Stimulated activated CD4-positive, alpha-beta T cell treated with anti-CD3 and anti-CD28 coated beads, Interleukin-4, amount 100 ng/mL, for 4 hours (primary cell): ENCODE measurements at regions not wholly inside any gene's neighbourhood (a gene's known extent, or its start where the extent isn't known, plus 50 kb on each side); places are given as distances from the start of the nearest gene placed in this dataset.

Source experiments
- DNase-seq, 2 experiments: peaks; one replicate each; pipeline ENCODE4 v3.0.0-alpha.2; 2020

GRCh38 chr9:108642871-108643270, 212.9 kb downstream of the ACTL7B start:
- no peak for DNase-seq

GRCh38 chr9:108640230-108640629, 215.6 kb downstream of the ACTL7B start:
- DNase-seq: no peak

GRCh38 chr9:108639696-108640095, 216.1 kb downstream of the ACTL7B start:
- no peak for DNase-seq

GRCh38 chr9:108639091-108639490, 216.7 kb downstream of the ACTL7B start:
- DNase-seq: no peak

GRCh38 chr9:108637340-108637739, 218.4 kb downstream of the ACTL7B start:
- no peak for DNase-seq

GRCh38 chr9:108636013-108636412, 219.8 kb downstream of the ACTL7B start:
- DNase-seq: no peak

- DNase-seq: no peak
Observed at GRCh38 chr9:108634672-108635462, 220.9 kb downstream of the ACTL7B start.

GRCh38 chr9:108634204-108634603, 221.6 kb downstream of the ACTL7B start:
- no peak for DNase-seq

- DNase-seq: no peak
Observed at GRCh38 chr9:108631496-108632285, 224.1 kb downstream of the ACTL7B start.

- DNase-seq: no peak
Observed at GRCh38 chr9:108628316-108628715, 227.5 kb downstream of the ACTL7B start.

- DNase-seq: no peak
Observed at GRCh38 chr9:108626743-108627142, 229.0 kb downstream of the ACTL7B start.

- DNase-seq: no peak
Observed at GRCh38 chr9:108621991-108622855, 233.6 kb downstream of the ACTL7B start.

- no peak for DNase-seq
Observed at GRCh38 chr9:108620767-108621166, 235.0 kb downstream of the ACTL7B start.

GRCh38 chr9:108618906-108619550, 236.8 kb downstream of the ACTL7B start:
- no peak for DNase-seq

- DNase-seq: no peak
Observed at GRCh38 chr9:108617676-108618075, 238.1 kb downstream of the ACTL7B start.

GRCh38 chr9:108615152-108615551, 240.6 kb downstream of the ACTL7B start:
- no peak for DNase-seq

- no peak for DNase-seq
Observed at GRCh38 chr9:108612513-108612912, 243.3 kb downstream of the ACTL7B start.

GRCh38 chr9:108609897-108610253, 245.9 kb downstream of the ACTL7B start:
- DNase-seq: no peak

- DNase-seq: no peak
Observed at GRCh38 chr9:108609227-108609896, 246.4 kb downstream of the ACTL7B start.

GRCh38 chr9:108607607-108608006, 248.2 kb downstream of the ACTL7B start:
- no peak for DNase-seq

- DNase-seq: no peak
Observed at GRCh38 chr9:108606401-108606800, 249.4 kb downstream of the ACTL7B start.

- DNase-seq: no peak
Observed at GRCh38 chr9:108603141-108603540, 252.6 kb downstream of the ACTL7B start.
